ENCODE measurements at regions not wholly inside any gene's neighbourhood (a gene's known extent, or its start where the extent isn't known, plus 50 kb on each side); places are given as distances from the start of the nearest gene placed in this dataset.

- no peak overlapping the region for H2AFZ ChIP-seq (ENCODE audit: low read depth, low read length, severe bottlenecking)
- no peaks in the 10 kb centered on the region for H3K36me3 ChIP-seq (ENCODE audit: low read length)
- no peaks in the 10 kb centered on the region for H4K20me1 ChIP-seq (ENCODE audit: low read depth, low read length)
- H3K9ac ChIP-seq (ENCODE audit: low read length), result no peak overlapping the region
- no peak overlapping the region for H3K4me3 ChIP-seq (ENCODE audit: insufficient read depth, low read length, poor library complexity, severe bottlenecking)
- no peaks in the 10 kb centered on the region for H3F3A ChIP-seq (ENCODE audit: insufficient read depth)
- H3K4me2 ChIP-seq (ENCODE audit: low read depth, low read length, poor library complexity, severe bottlenecking), result no peak overlapping the region
- H3K27me3 ChIP-seq (ENCODE audit: low read length), result no peaks in the 10 kb centered on the region
- H3K27ac ChIP-seq (ENCODE audit: low read depth, low read length), result no peak overlapping the region
- no peaks in the 10 kb centered on the region for H3K9me3 ChIP-seq (ENCODE audit: insufficient read depth, low read length)
- no peaks in the 10 kb centered on the region for H3K9me2 ChIP-seq (replicated peaks; ENCODE audit: insufficient read depth, low read length)
- TF ChIP-seq EZH2phosphoT487 (conservative IDR thresholded peaks at IDR 0.05; ENCODE audit: low read length) (no peak), CTCF (IDR thresholded peaks at IDR 0.05; ENCODE audit: insufficient read depth, low read length, poor library complexity, severe bottlenecking) (no peak)
- H3K79me2 ChIP-seq (ENCODE audit: insufficient read depth, low read length), result no peaks in the 10 kb centered on the region
Measured at GRCh38 chr2:187250137-187250536, 197.9 kb downstream of the CALCRL start.

- H3K36me3 ChIP-seq (ENCODE audit: low read length), result no peaks in the 10 kb centered on the region
- no peak overlapping the region for H3K27ac ChIP-seq (ENCODE audit: low read depth, low read length)
- no peak overlapping the region for H3K9ac ChIP-seq (ENCODE audit: low read length)
- H3K4me3 ChIP-seq (ENCODE audit: insufficient read depth, low read length, poor library complexity, severe bottlenecking), result no peak overlapping the region
- no peaks in the 10 kb centered on the region for H3K79me2 ChIP-seq (ENCODE audit: insufficient read depth, low read length)
- no peaks in the 10 kb centered on the region for H3K9me2 ChIP-seq (replicated peaks; ENCODE audit: insufficient read depth, low read length)
- no peaks in the 10 kb centered on the region for H3K27me3 ChIP-seq (ENCODE audit: low read length)
- no peak overlapping the region for H2AFZ ChIP-seq (ENCODE audit: low read depth, low read length, severe bottlenecking)
- TF ChIP-seq CTCF (IDR thresholded peaks at IDR 0.05; ENCODE audit: insufficient read depth, low read length, poor library complexity, severe bottlenecking) (no peak), EZH2phosphoT487 (conservative IDR thresholded peaks at IDR 0.05; ENCODE audit: low read length) (no peak)
- H4K20me1 ChIP-seq (ENCODE audit: low read depth, low read length), result no peaks in the 10 kb centered on the region
- H3K4me2 ChIP-seq (ENCODE audit: low read depth, low read length, poor library complexity, severe bottlenecking), result no peak overlapping the region
- no peaks in the 10 kb centered on the region for H3F3A ChIP-seq (ENCODE audit: insufficient read depth)
- H3K9me3 ChIP-seq (ENCODE audit: insufficient read depth, low read length), result no peaks in the 10 kb centered on the region
Measured at GRCh38 chr2:187233811-187234210, 214.2 kb downstream of the CALCRL start.

DNA sequence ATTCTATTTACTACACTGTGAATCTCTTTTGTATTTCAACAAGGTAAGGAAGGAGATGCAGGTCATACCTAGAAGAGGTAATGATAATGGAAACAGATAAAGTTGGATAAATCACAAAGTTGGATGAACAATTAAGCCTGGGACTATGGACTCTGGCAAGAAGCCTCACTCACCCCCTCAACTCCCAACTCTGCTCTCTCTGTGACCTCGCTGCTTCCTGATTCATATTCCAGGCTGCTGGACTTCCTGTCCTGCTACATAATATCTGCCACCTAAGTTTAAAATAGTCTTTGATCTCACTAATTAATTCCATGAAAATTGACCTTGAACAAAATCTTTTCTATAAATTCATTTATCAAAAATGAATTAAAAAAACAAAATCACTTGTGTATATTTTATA is 215.3 kb downstream of the CALCRL start:
- H2AFZ ChIP-seq (ENCODE audit: low read depth, low read length, severe bottlenecking), result no peak overlapping the region
- no peaks in the 10 kb centered on the region for H3K79me2 ChIP-seq (ENCODE audit: insufficient read depth, low read length)
- no peak overlapping the region for H3K27ac ChIP-seq (ENCODE audit: low read depth, low read length)
- no peak overlapping the region for H3K9ac ChIP-seq (ENCODE audit: low read length)
- TF ChIP-seq CTCF (IDR thresholded peaks at IDR 0.05; ENCODE audit: insufficient read depth, low read length, poor library complexity, severe bottlenecking) (no peak), EZH2phosphoT487 (conservative IDR thresholded peaks at IDR 0.05; ENCODE audit: low read length) (no peak)
- H3F3A ChIP-seq (ENCODE audit: insufficient read depth), result no peaks in the 10 kb centered on the region
- H3K36me3 ChIP-seq (ENCODE audit: low read length), result no peaks in the 10 kb centered on the region
- no peaks in the 10 kb centered on the region for H3K9me3 ChIP-seq (ENCODE audit: insufficient read depth, low read length)
- no peaks in the 10 kb centered on the region for H4K20me1 ChIP-seq (ENCODE audit: low read depth, low read length)
- H3K4me2 ChIP-seq (ENCODE audit: low read depth, low read length, poor library complexity, severe bottlenecking), result no peak overlapping the region
- no peaks in the 10 kb centered on the region for H3K9me2 ChIP-seq (replicated peaks; ENCODE audit: insufficient read depth, low read length)
- no peak overlapping the region for H3K4me3 ChIP-seq (ENCODE audit: insufficient read depth, low read length, poor library complexity, severe bottlenecking)
- H3K27me3 ChIP-seq (ENCODE audit: low read length), result no peaks in the 10 kb centered on the region

GRCh38 chr2:187230088-187230487 is 218.0 kb downstream of the CALCRL start:
- Histone ChIP-seq H3K27ac (ENCODE audit: low read depth, low read length) (no peak overlapping the region), H3K4me3 (ENCODE audit: insufficient read depth, low read length, poor library complexity, severe bottlenecking) (no peak overlapping the region), H3F3A (ENCODE audit: insufficient read depth) (no peaks in the 10 kb centered on the region), H3K9me2 (replicated peaks; ENCODE audit: insufficient read depth, low read length) (no peaks in the 10 kb centered on the region), H3K9me3 (ENCODE audit: insufficient read depth, low read length) (no peaks in the 10 kb centered on the region), H3K4me2 (ENCODE audit: low read depth, low read length, poor library complexity, severe bottlenecking) (no peak overlapping the region), H3K36me3 (ENCODE audit: low read length) (no peaks in the 10 kb centered on the region), H3K79me2 (ENCODE audit: insufficient read depth, low read length) (no peaks in the 10 kb centered on the region), H2AFZ (ENCODE audit: low read depth, low read length, severe bottlenecking) (no peak overlapping the region), H3K9ac (ENCODE audit: low read length) (no peak overlapping the region), H4K20me1 (ENCODE audit: low read depth, low read length) (no peaks in the 10 kb centered on the region), H3K27me3 (ENCODE audit: low read length) (no peaks in the 10 kb centered on the region)
- TF ChIP-seq CTCF (IDR thresholded peaks at IDR 0.05; ENCODE audit: insufficient read depth, low read length, poor library complexity, severe bottlenecking) (no peak), EZH2phosphoT487 (conservative IDR thresholded peaks at IDR 0.05; ENCODE audit: low read length) (no peak)
